Lung (tissue), 11 donors: ENCODE measurements at regions not wholly inside any gene's neighbourhood (a gene's known extent, or its start where the extent isn't known, plus 50 kb on each side); places are given as distances from the start of the nearest gene placed in this dataset.

Experiments used
- ATAC-seq: fragments of 200-7000 bp; cut with Tn5 transposase; one replicate; pipeline ENCODE4 v1.9.1; 2020; ENCODE audit warnings: moderate number of reproducible peaks; ENCODE audit not compliant: insufficient read depth, low FRiP score
- DNase-seq, 3 donors: peaks; one replicate each; pipeline ENCODE4 v3.0.0-alpha.2; 2013 to 2017
- H3K27ac ChIP-seq, 2 donors: one replicate each; pipeline ENCODE4 v1.5.1; 2013; ENCODE audit warnings: mild to moderate bottlenecking in 2 of 2, moderate library complexity in 2 of 2, control low read depth in 1 of 2, inconsistent platforms in 1 of 2, low read depth in 1 of 2, low read length in 1 of 2
- H3K27me3 ChIP-seq, 3 donors: one replicate each; pipeline ENCODE4 v1.5.1; 2013; ENCODE audit warnings: low read length in 2 of 3; ENCODE audit not compliant: control insufficient read depth in 3 of 3, insufficient read depth in 3 of 3
- H3K36me3 ChIP-seq, 4 donors: one replicate each; pipeline ENCODE4 v1.5.1; 2013; ENCODE audit warnings: low read length in 4 of 4, mild to moderate bottlenecking in 1 of 4, moderate library complexity in 1 of 4; ENCODE audit not compliant: control insufficient read depth in 4 of 4, insufficient read depth in 4 of 4
- H3K4me1 ChIP-seq, 5 donors: one replicate each; pipeline ENCODE4 v1.5.1; 2013; ENCODE audit warnings: low read length in 5 of 5, mild to moderate bottlenecking in 2 of 5, moderate library complexity in 1 of 5; ENCODE audit not compliant: control insufficient read depth in 5 of 5, insufficient read depth in 5 of 5
- H3K4me3 ChIP-seq: one replicate; pipeline ENCODE4 v1.5.1; 2013; ENCODE audit warnings: mild to moderate bottlenecking, control low read depth, moderate library complexity
- H3K9ac ChIP-seq, 2 donors: one replicate each; pipeline ENCODE4 v1.5.1; 2013; ENCODE audit warnings: low read length in 2 of 2, control low read depth in 1 of 2; ENCODE audit not compliant: insufficient read depth in 1 of 2
- H3K9me3 ChIP-seq, 4 donors: one replicate each; pipeline ENCODE4 v1.5.1; 2013; ENCODE audit warnings: low read length in 3 of 4, mild to moderate bottlenecking in 1 of 4, moderate library complexity in 1 of 4; ENCODE audit not compliant: control insufficient read depth in 4 of 4, insufficient read depth in 3 of 4
- CTCF ChIP-seq: IDR thresholded peaks from 2 replicates; pipeline ENCODE4 v1.5.1; 2012; ENCODE audit warnings: mild to moderate bottlenecking; ENCODE audit errors: control extremely low read depth, extremely low read depth
- WGBS, 2 donors: extraction: QIAGEN DNeasy Blood & Tissue Kit; methylation state at CpG; one replicate each; pipeline ENCODE4 v1.1.7; 2013; 5-methylcytosine and 5-hydroxymethylcytosine counted together
- donor health status: control.
- donor health status: control.
- donor health status: Bipolar disorder and iron deficiency.
- donor health status: healthy.
- donor health status: DM: yes; HTN: yes; CAD: no.

GRCh38 chr7:19239951-19240350, 94.7 kb upstream of the FERD3L start:
- DNase-seq (no peak), ATAC-seq (no peak)
- Histone ChIP-seq H3K9me3 (peaks cover 0 to 12% (median 1%) of the 10 kb centered on the region in 4 donors), H3K4me3 (no peak overlapping the region), H3K27ac (no peak overlapping the region), H3K27me3 (no peaks in the 10 kb centered on the region), H3K4me1 (no peaks in the 10 kb centered on the region), H3K36me3 (no peaks in the 10 kb centered on the region), H3K9ac (no peak overlapping the region)
- WGBS, 2 donors: 85 to 87% methylated on average over 3 of the region's 3 CpGs
- no peak for TF ChIP-seq CTCF

GRCh38 chr7:19235680-19236079, 90.5 kb upstream of the FERD3L start:
- Histone ChIP-seq H3K9ac (no peak overlapping the region), H3K9me3 (peaks cover 0 to 6% (median 1%) of the 10 kb centered on the region in 4 donors), H3K4me1 (no peaks in the 10 kb centered on the region), H3K4me3 (no peak overlapping the region), H3K27ac (no peak overlapping the region), H3K36me3 (no peaks in the 10 kb centered on the region), H3K27me3 (no peaks in the 10 kb centered on the region)
- no peak for TF ChIP-seq CTCF
- no peak for ATAC-seq
- DNase-seq: no peak
- WGBS, 2 donors: 90 to 92% methylated on average over 5 of the region's 5 CpGs

GRCh38 chr7:19224951-19225350, 79.7 kb upstream of the FERD3L start:
- ATAC-seq: no peak
- WGBS, 2 donors: 65 to 69% methylated on average over 2 of the region's 2 CpGs

More at GRCh38 chr7:19224951-19225350, 79.7 kb upstream of the FERD3L start:
- Histone ChIP-seq H3K4me3 (no peak overlapping the region), H3K9ac (no peak overlapping the region), H3K4me1 (no peaks in the 10 kb centered on the region), H3K27ac (no peak overlapping the region), H3K9me3 (peaks cover 0 to 6% (median 0%) of the 10 kb centered on the region in 4 donors), H3K36me3 (no peaks in the 10 kb centered on the region), H3K27me3 (no peaks in the 10 kb centered on the region)
- no peak for TF ChIP-seq CTCF
- DNase-seq: no peak
